ENCODE measurements at regions not wholly inside any gene's neighbourhood (a gene's known extent, or its start where the extent isn't known, plus 50 kb on each side); places are given as distances from the start of the nearest gene placed in this dataset.

DNA sequence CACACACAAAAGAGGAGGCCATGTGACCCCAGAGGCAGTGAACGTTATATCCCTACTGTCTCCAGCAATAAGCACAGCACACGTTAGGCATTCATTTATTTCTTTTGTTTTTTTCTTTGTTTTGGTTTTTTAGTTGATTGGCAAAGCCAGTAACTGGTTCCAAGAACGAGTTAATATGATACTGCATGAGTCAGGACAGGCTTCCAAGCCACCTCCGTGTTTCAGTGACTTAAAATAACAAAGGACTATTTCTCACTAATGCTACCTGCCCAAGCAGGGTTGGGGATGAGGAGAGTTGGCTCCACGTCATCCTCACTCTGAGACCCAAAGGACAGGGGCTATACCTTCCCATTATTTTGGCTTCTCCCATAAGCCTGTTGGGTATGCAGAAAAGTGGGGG is 130.5 kb downstream of the ST8SIA2 start:
- no peak for TF ChIP-seq POLR2A (IDR thresholded peaks at IDR 0.05)
- TF ChIP-seq, protein P1, sequence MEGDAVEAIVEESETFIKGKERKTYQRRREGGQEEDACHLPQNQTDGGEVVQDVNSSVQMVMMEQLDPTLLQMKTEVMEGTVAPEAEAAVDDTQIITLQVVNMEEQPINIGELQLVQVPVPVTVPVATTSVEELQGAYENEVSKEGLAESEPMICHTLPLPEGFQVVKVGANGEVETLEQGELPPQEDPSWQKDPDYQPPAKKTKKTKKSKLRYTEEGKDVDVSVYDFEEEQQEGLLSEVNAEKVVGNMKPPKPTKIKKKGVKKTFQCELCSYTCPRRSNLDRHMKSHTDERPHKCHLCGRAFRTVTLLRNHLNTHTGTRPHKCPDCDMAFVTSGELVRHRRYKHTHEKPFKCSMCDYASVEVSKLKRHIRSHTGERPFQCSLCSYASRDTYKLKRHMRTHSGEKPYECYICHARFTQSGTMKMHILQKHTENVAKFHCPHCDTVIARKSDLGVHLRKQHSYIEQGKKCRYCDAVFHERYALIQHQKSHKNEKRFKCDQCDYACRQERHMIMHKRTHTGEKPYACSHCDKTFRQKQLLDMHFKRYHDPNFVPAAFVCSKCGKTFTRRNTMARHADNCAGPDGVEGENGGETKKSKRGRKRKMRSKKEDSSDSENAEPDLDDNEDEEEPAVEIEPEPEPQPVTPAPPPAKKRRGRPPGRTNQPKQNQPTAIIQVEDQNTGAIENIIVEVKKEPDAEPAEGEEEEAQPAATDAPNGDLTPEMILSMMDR (IDR thresholded peaks at IDR 0.05 in 8 of 11, conservative IDR thresholded peaks at IDR 0.05 in 3 of 11), result no peak
